ENCODE measurements at regions not wholly inside any gene's neighbourhood (a gene's known extent, or its start where the extent isn't known, plus 50 kb on each side); places are given as distances from the start of the nearest gene placed in this dataset.
"Not testable (repeated sequence)": the region's sequence is repeated elsewhere in the genome, so short reads cannot be mapped to it uniquely, and the experiment has no call there.

- Histone ChIP-seq H3K4me1 (ENCODE audit: control insufficient read depth in 4 of 4, insufficient read depth in 4 of 4, low read length in 3 of 4) (peaks cover 0 to 9% (median 5%) of the 10 kb centered on the region in 4 donors), H3K27ac (ENCODE audit: low read depth in 1 of 2, low read length in 2 of 2) (no peak overlapping the region), H3K9me3 (ENCODE audit: control insufficient read depth in 4 of 4, low read length in 3 of 4) (no peaks in the 10 kb centered on the region), H3K27me3 (ENCODE audit: control insufficient read depth in 4 of 4, insufficient read depth in 4 of 4, low read length in 3 of 4) (no peaks in the 10 kb centered on the region), H3K9ac (ENCODE audit: low read depth in 1 of 2, low read length in 2 of 2) (no peak overlapping the region), H3K36me3 (ENCODE audit: control insufficient read depth in 4 of 4, insufficient read depth in 3 of 4, low read depth in 1 of 4, low read length in 3 of 4) (no peaks in the 10 kb centered on the region), H3K4me3 (ENCODE audit: low read depth in 1 of 3, low read length in 3 of 3) (no peak overlapping the region)
- 88% methylated on average over 9 of the region's 9 CpGs for WGBS
- no peak for DNase-seq (ENCODE audit: low spot score)
- TF ChIP-seq NR2F2 (IDR thresholded peaks at IDR 0.05) = no peak
These were observed 60.1 kb downstream of the MAP10 start for GRCh38 chr1:232865102-232865931.

- TF ChIP-seq SP1 (IDR thresholded peaks at IDR 0.05) = peak; percentile 42
- TF ChIP-seq HNF4A (conservative IDR thresholded peaks at IDR 0.05) = peak; percentile 62 to 69
- peak; percentile 54 for TF ChIP-seq FOXA1 (IDR thresholded peaks at IDR 0.05)
- TF ChIP-seq REST (IDR thresholded peaks at IDR 0.05) = peak; percentile 12
- TF ChIP-seq GABPA (IDR thresholded peaks at IDR 0.05 in 1 of 2, conservative IDR thresholded peaks at IDR 0.05 in 1 of 2) = no peak
- peak; percentile 61 for TF ChIP-seq ATF3 (IDR thresholded peaks at IDR 0.05)
- TF ChIP-seq RXRA (IDR thresholded peaks at IDR 0.05) = peak; percentile 45 to 62
- no peak for TF ChIP-seq EGR1 (IDR thresholded peaks at IDR 0.05; ENCODE audit: low read depth in 2 of 2)
- no peak for TF ChIP-seq TAF1 (conservative IDR thresholded peaks at IDR 0.05)
- peak; percentile 81 for TF ChIP-seq MAX (IDR thresholded peaks at IDR 0.05)
- peak in 1 of 2 donors; percentile 50 for TF ChIP-seq JUND (IDR thresholded peaks at IDR 0.05)
- TF ChIP-seq FOXA2 (IDR thresholded peaks at IDR 0.05) = peak; percentile 84
- TF ChIP-seq HNF4G (IDR thresholded peaks at IDR 0.05) = no peak
- peak; percentile 53 to 62 for TF ChIP-seq RAD21 (IDR thresholded peaks at IDR 0.05)
- TF ChIP-seq ZBTB33 (IDR thresholded peaks at IDR 0.05) = peak; percentile 61
- peak; percentile 76 for TF ChIP-seq YY1 (IDR thresholded peaks at IDR 0.05)
- TF ChIP-seq NR2F2 (IDR thresholded peaks at IDR 0.05) = no peak
- H3K27me3 ChIP-seq (ENCODE audit: control insufficient read depth in 4 of 4, insufficient read depth in 4 of 4, low read length in 3 of 4) = no peaks in the 10 kb centered on the region
- H3K9me3 ChIP-seq (ENCODE audit: control insufficient read depth in 4 of 4, low read length in 3 of 4) = no peaks in the 10 kb centered on the region
- H3K27ac ChIP-seq (ENCODE audit: low read depth in 1 of 2, low read length in 2 of 2) = no peak overlapping the region
- H3K4me3 ChIP-seq (ENCODE audit: low read depth in 1 of 3, low read length in 3 of 3) = no peak overlapping the region
- WGBS = 26% methylated on average over 6 of the region's 6 CpGs
- H3K9ac ChIP-seq (ENCODE audit: low read depth in 1 of 2, low read length in 2 of 2) = no peak overlapping the region
- no peak for DNase-seq (ENCODE audit: low spot score)
- peaks cover 0 to 9% (median 5%) of the 10 kb centered on the region in 4 donors for H3K4me1 ChIP-seq (ENCODE audit: control insufficient read depth in 4 of 4, insufficient read depth in 4 of 4, low read length in 3 of 4)
- H3K36me3 ChIP-seq (ENCODE audit: control insufficient read depth in 4 of 4, insufficient read depth in 3 of 4, low read depth in 1 of 4, low read length in 3 of 4) = no peaks in the 10 kb centered on the region
These were observed 63.7 kb downstream of the MAP10 start for GRCh38 chr1:232868793-232869491.

- H3K9ac ChIP-seq (ENCODE audit: low read depth in 1 of 2, low read length in 2 of 2); DNase-seq (ENCODE audit: low spot score); H3K27me3 ChIP-seq (ENCODE audit: control insufficient read depth in 4 of 4, insufficient read depth in 4 of 4, low read length in 3 of 4); H3K4me3 ChIP-seq (ENCODE audit: low read depth in 1 of 3, low read length in 3 of 3); H3K36me3 ChIP-seq (ENCODE audit: control insufficient read depth in 4 of 4, insufficient read depth in 3 of 4, low read depth in 1 of 4, low read length in 3 of 4); H3K27ac ChIP-seq (ENCODE audit: low read depth in 1 of 2, low read length in 2 of 2); H3K4me1 ChIP-seq (ENCODE audit: control insufficient read depth in 4 of 4, insufficient read depth in 4 of 4, low read length in 3 of 4); H3K9me3 ChIP-seq (ENCODE audit: control insufficient read depth in 4 of 4, low read length in 3 of 4): not testable (repeated sequence)
- WGBS = 98% methylated on average over 34 of the region's 34 CpGs
These were observed 66.2 kb downstream of the MAP10 start for GRCh38 chr1:232871291-232871969.
